SK-N-SH treated with all-trans-retinoic acid at 6 μM for 48 hours (cell line): ENCODE measurements at regions not wholly inside any gene's neighbourhood (a gene's known extent, or its start where the extent isn't known, plus 50 kb on each side); places are given as distances from the start of the nearest gene placed in this dataset.

ENCODE experiments used
- ATAC-seq: fragments of 200-7000 bp; cut with Tn5 transposase; 3 replicates; pipeline ENCODE4 v1.9.1; 2020; ENCODE audit warnings: mild to moderate bottlenecking, moderate library complexity
- ARNTL ChIP-seq: fragments of 450-650 bp; formaldehyde crosslinking; IDR thresholded peaks from 2 replicates; pipeline ENCODE4 v1.5.0; 2020; ENCODE audit warnings: low read depth, mild to moderate bottlenecking, moderate library complexity, borderline replicate concordance
- BACH2 ChIP-seq: fragments of 250-450 bp; sonication (Bioruptor Pico); IDR thresholded peaks from 2 replicates; pipeline ENCODE4 v1.9.0; 2021; ENCODE audit warnings: mild to moderate bottlenecking, borderline replicate concordance
- CSDC2 ChIP-seq: fragments of 250-450 bp; sonication (Bioruptor Pico); IDR thresholded peaks from 2 replicates; pipeline ENCODE4 v1.5.0; 2020; ENCODE audit warnings: mild to moderate bottlenecking, moderate library complexity
- ESRRG ChIP-seq: fragments of 250-450 bp; sonication (Bioruptor Pico); IDR thresholded peaks from 2 replicates; pipeline ENCODE4 v1.6.1; 2021; ENCODE audit warnings: mild to moderate bottlenecking
- GLIS3 ChIP-seq: fragments of 250-450 bp; sonication (Bioruptor Pico); IDR thresholded peaks from 2 replicates; pipeline ENCODE4 v1.5.0; 2020; ENCODE audit warnings: mild to moderate bottlenecking, moderate library complexity
- ISL1 ChIP-seq: fragments of 250-450 bp; sonication (Bioruptor Pico); IDR thresholded peaks from 2 replicates; pipeline ENCODE4 v2.1.2; 2022; ENCODE audit warnings: mild to moderate bottlenecking, moderate library complexity
- OSR1 ChIP-seq: fragments of 250-450 bp; sonication (Bioruptor Pico); IDR thresholded peaks from 2 replicates; pipeline ENCODE4 v1.8.0; 2022; ENCODE audit warnings: moderate library complexity, mild to moderate bottlenecking, inconsistent platforms
- PATZ1 ChIP-seq: fragments of 250-450 bp; sonication (Bioruptor Pico); IDR thresholded peaks from 2 replicates; pipeline ENCODE4 v1.8.0; 2020; ENCODE audit warnings: mild to moderate bottlenecking, moderate library complexity, borderline replicate concordance
- POU6F1 ChIP-seq: fragments of 250-450 bp; sonication (Bioruptor Pico); IDR thresholded peaks from 2 replicates; pipeline ENCODE4 v1.8.0; 2021; ENCODE audit warnings: low read depth, mild to moderate bottlenecking, moderate library complexity, borderline replicate concordance
- PPARA ChIP-seq: fragments of 250-450 bp; sonication (Bioruptor Pico); IDR thresholded peaks from 2 replicates; pipeline ENCODE4 v1.5.0; 2020; ENCODE audit warnings: mild to moderate bottlenecking, borderline replicate concordance
- RARB ChIP-seq: fragments of 250-450 bp; sonication (Bioruptor Pico); IDR thresholded peaks from 2 replicates; pipeline ENCODE4 v1.8.0; 2021; ENCODE audit warnings: mild to moderate bottlenecking, moderate library complexity
- SNAI2 ChIP-seq: fragments of 250-450 bp; sonication (Bioruptor Pico); IDR thresholded peaks from 2 replicates; pipeline ENCODE4 v1.5.0; 2020; ENCODE audit warnings: mild to moderate bottlenecking, moderate library complexity
- TCF4 ChIP-seq: fragments of 250-450 bp; sonication (Bioruptor Pico); IDR thresholded peaks from 2 replicates; pipeline ENCODE4 v1.8.0; 2021; ENCODE audit warnings: mild to moderate bottlenecking, moderate library complexity, borderline replicate concordance
- TOX ChIP-seq: fragments of 250-450 bp; sonication (Bioruptor Pico); IDR thresholded peaks from 2 replicates; pipeline ENCODE4 v1.8.0; 2021; ENCODE audit warnings: mild to moderate bottlenecking, moderate library complexity, borderline replicate concordance
- ZC3H10 ChIP-seq: fragments of 250-450 bp; sonication (Bioruptor Pico); IDR thresholded peaks from 2 replicates; pipeline ENCODE4 v1.5.1; 2021; ENCODE audit warnings: mild to moderate bottlenecking, moderate library complexity
- ZFP3 ChIP-seq: fragments of 250-450 bp; sonication (Bioruptor Pico); IDR thresholded peaks from 2 replicates; pipeline ENCODE4 v1.5.0; 2020; ENCODE audit warnings: mild to moderate bottlenecking, moderate library complexity
- ZFP30 ChIP-seq: fragments of 450-650 bp; formaldehyde crosslinking; IDR thresholded peaks from 2 replicates; pipeline ENCODE4 v1.5.0; 2022; ENCODE audit warnings: mild to moderate bottlenecking, moderate library complexity
- ZNF565 ChIP-seq: fragments of 450-650 bp; formaldehyde crosslinking; conservative IDR thresholded peaks from 2 replicates; pipeline ENCODE4 v1.5.0; 2020; ENCODE audit warnings: low read depth, mild to moderate bottlenecking, moderate library complexity
- TF ChIP-seq, protein P1 (sequence below): fragments of 250-450 bp; sonication (Bioruptor Pico); IDR thresholded peaks from 2 replicates; pipeline ENCODE4 v1.5.1; 2021; ENCODE audit warnings: mild to moderate bottlenecking, moderate library complexity
- TF ChIP-seq, protein P2 (sequence below): fragments of 250-450 bp; sonication (Bioruptor Pico); IDR thresholded peaks from 2 replicates; pipeline ENCODE4 v1.5.0; 2020; ENCODE audit warnings: mild to moderate bottlenecking, moderate library complexity
- TF ChIP-seq, protein P3 (sequence below): fragments of 250-450 bp; sonication (Bioruptor Pico); IDR thresholded peaks from 2 replicates; pipeline ENCODE4 v1.5.1; 2020; ENCODE audit warnings: low read depth, mild to moderate bottlenecking, moderate library complexity

GRCh38 chr20:57767441-57767840 lies 57.6 kb upstream of the PMEPA1 start:
- TF ChIP-seq ZNF565 (CRISPR knock-in tag) (no peak), ZC3H10 (CRISPR knock-in tag) (no peak), OSR1 (CRISPR knock-in tag) (no peak), ZFP30 (CRISPR knock-in tag) (no peak), CSDC2 (CRISPR knock-in tag) (no peak), RARB (CRISPR knock-in tag) (no peak), ZFP3 (CRISPR knock-in tag) (no peak), TOX (CRISPR knock-in tag) (no peak), ISL1 (CRISPR knock-in tag) (no peak), PATZ1 (no peak), ARNTL (CRISPR knock-in tag) (no peak), POU6F1 (CRISPR knock-in tag) (no peak)
- TF ChIP-seq, protein P1, sequence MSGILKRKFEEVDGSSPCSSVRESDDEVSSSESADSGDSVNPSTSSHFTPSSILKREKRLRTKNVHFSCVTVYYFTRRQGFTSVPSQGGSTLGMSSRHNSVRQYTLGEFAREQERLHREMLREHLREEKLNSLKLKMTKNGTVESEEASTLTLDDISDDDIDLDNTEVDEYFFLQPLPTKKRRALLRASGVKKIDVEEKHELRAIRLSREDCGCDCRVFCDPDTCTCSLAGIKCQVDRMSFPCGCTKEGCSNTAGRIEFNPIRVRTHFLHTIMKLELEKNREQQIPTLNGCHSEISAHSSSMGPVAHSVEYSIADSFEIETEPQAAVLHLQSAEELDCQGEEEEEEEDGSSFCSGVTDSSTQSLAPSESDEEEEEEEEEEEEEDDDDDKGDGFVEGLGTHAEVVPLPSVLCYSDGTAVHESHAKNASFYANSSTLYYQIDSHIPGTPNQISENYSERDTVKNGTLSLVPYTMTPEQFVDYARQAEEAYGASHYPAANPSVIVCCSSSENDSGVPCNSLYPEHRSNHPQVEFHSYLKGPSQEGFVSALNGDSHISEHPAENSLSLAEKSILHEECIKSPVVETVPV = no peak
- no peak for ATAC-seq

GRCh38 chr20:57763235-57763595 lies 53.4 kb upstream of the PMEPA1 start:
- no peak for ATAC-seq
- no peak for TF ChIP-seq ZFP30 (CRISPR knock-in tag)
- no peak for TF ChIP-seq PPARA (CRISPR knock-in tag)
- no peak for TF ChIP-seq ARNTL (CRISPR knock-in tag)
- TF ChIP-seq SNAI2 (CRISPR knock-in tag) = no peak
- TF ChIP-seq, protein P2, sequence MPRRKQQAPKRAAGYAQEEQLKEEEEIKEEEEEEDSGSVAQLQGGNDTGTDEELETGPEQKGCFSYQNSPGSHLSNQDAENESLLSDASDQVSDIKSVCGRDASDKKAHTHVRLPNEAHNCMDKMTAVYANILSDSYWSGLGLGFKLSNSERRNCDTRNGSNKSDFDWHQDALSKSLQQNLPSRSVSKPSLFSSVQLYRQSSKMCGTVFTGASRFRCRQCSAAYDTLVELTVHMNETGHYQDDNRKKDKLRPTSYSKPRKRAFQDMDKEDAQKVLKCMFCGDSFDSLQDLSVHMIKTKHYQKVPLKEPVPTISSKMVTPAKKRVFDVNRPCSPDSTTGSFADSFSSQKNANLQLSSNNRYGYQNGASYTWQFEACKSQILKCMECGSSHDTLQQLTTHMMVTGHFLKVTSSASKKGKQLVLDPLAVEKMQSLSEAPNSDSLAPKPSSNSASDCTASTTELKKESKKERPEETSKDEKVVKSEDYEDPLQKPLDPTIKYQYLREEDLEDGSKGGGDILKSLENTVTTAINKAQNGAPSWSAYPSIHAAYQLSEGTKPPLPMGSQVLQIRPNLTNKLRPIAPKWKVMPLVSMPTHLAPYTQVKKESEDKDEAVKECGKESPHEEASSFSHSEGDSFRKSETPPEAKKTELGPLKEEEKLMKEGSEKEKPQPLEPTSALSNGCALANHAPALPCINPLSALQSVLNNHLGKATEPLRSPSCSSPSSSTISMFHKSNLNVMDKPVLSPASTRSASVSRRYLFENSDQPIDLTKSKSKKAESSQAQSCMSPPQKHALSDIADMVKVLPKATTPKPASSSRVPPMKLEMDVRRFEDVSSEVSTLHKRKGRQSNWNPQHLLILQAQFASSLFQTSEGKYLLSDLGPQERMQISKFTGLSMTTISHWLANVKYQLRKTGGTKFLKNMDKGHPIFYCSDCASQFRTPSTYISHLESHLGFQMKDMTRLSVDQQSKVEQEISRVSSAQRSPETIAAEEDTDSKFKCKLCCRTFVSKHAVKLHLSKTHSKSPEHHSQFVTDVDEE (CRISPR knock-in tag) = no peak
- TF ChIP-seq BACH2 (CRISPR knock-in tag) = no peak
- TF ChIP-seq GLIS3 (CRISPR knock-in tag) = no peak
- no peak for TF ChIP-seq TOX (CRISPR knock-in tag)
- TF ChIP-seq PATZ1 = no peak
- no peak for TF ChIP-seq ESRRG (CRISPR knock-in tag)
- no peak for TF ChIP-seq ZC3H10 (CRISPR knock-in tag)
- TF ChIP-seq CSDC2 (CRISPR knock-in tag) = no peak
- TF ChIP-seq TCF4 = no peak
- TF ChIP-seq, protein P1 = no peak
- TF ChIP-seq, protein P3, sequence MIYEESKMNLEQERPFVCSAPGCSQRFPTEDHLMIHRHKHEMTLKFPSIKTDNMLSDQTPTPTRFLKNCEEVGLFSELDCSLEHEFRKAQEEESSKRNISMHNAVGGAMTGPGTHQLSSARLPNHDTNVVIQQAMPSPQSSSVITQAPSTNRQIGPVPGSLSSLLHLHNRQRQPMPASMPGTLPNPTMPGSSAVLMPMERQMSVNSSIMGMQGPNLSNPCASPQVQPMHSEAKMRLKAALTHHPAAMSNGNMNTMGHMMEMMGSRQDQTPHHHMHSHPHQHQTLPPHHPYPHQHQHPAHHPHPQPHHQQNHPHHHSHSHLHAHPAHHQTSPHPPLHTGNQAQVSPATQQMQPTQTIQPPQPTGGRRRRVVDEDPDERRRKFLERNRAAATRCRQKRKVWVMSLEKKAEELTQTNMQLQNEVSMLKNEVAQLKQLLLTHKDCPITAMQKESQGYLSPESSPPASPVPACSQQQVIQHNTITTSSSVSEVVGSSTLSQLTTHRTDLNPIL = no peak
- no peak for TF ChIP-seq ISL1 (CRISPR knock-in tag)
- TF ChIP-seq POU6F1 (CRISPR knock-in tag) = no peak
- TF ChIP-seq RARB (CRISPR knock-in tag) = no peak
